Fibroblast of lung (primary cell): ENCODE measurements at regions not wholly inside any gene's neighbourhood (a gene's known extent, or its start where the extent isn't known, plus 50 kb on each side); places are given as distances from the start of the nearest gene placed in this dataset.
A peak's percentile ranks its signal among the peaks of the same experiment; 100 is the strongest.

ENCODE experiments used
- DNase-seq, 2 donors: peaks; one replicate each; pipeline versions ENCODE4 v3.0.0 to v3.0.0-alpha.2; 2010; ENCODE audit warnings: low read depth in 2 of 2
- H2AFZ ChIP-seq: 2 replicates; pipeline ENCODE4 v1.5.1; 2012; ENCODE audit warnings: low read length, control low read depth, inconsistent platforms
- H3K27ac ChIP-seq: 2 replicates; pipeline ENCODE4 v1.5.1; 2011; ENCODE audit warnings: low read length, control low read depth; ENCODE audit not compliant: insufficient read depth
- H3K27me3 ChIP-seq: 2 replicates; pipeline ENCODE4 v1.5.1; 2011; ENCODE audit warnings: mild to moderate bottlenecking, low read length; ENCODE audit not compliant: control insufficient read depth, insufficient read depth
- H3K36me3 ChIP-seq: 2 replicates; pipeline ENCODE4 v1.5.1; 2011; ENCODE audit warnings: low read length; ENCODE audit not compliant: control insufficient read depth, insufficient read depth
- H3K4me1 ChIP-seq: 2 replicates; pipeline ENCODE4 v1.5.1; 2011; ENCODE audit warnings: low read length; ENCODE audit not compliant: control insufficient read depth, insufficient read depth; ENCODE audit errors: extremely low read depth
- H3K4me2 ChIP-seq: 2 replicates; pipeline ENCODE4 v1.5.1; 2011; ENCODE audit warnings: low read length, control low read depth; ENCODE audit not compliant: insufficient read depth; ENCODE audit errors: extremely low read depth
- H3K4me3 ChIP-seq, 4 experiments: fragments of 200-600 bp in 1 of 4; sonication (generic) in 1 of 4; replicated peaks in 1 of 4; 2 replicates each; pipeline ENCODE4 v1.5.1; 2011 to 2016; ENCODE audit warnings: low read length in 4 of 4, low read depth in 3 of 4, mild to moderate bottlenecking in 3 of 4, control low read depth in 2 of 4, inconsistent platforms in 1 of 4, mixed read lengths in 1 of 4; ENCODE audit not compliant: insufficient read depth in 1 of 4; ENCODE audit errors: control extremely low read depth in 1 of 4
- H3K79me2 ChIP-seq: 2 replicates; pipeline ENCODE4 v1.5.1; 2012; ENCODE audit warnings: mild to moderate bottlenecking, low read length, inconsistent platforms; ENCODE audit not compliant: control insufficient read depth, insufficient read depth
- H3K9ac ChIP-seq: 2 replicates; pipeline ENCODE4 v1.5.1; 2011; ENCODE audit warnings: mild to moderate bottlenecking, low read length, control low read depth; ENCODE audit not compliant: insufficient read depth
- H3K9me3 ChIP-seq: 2 replicates; pipeline ENCODE4 v1.5.1; 2012; ENCODE audit warnings: low read depth, low read length; ENCODE audit not compliant: control insufficient read depth, insufficient read depth
- H4K20me1 ChIP-seq: 2 replicates; pipeline ENCODE4 v1.5.1; 2011; ENCODE audit warnings: low read length; ENCODE audit not compliant: control insufficient read depth, insufficient read depth; ENCODE audit errors: extremely low read depth
- CTCF ChIP-seq, 2 donors: IDR thresholded peaks in 1 of 2; conservative IDR thresholded peaks in 1 of 2; 1 replicate in 1 of 2; 2 replicates in 1 of 2; pipeline ENCODE4 v1.5.1; 2011 to 2012; ENCODE audit warnings: low read length in 2 of 2, control low read depth in 1 of 2, inconsistent platforms in 1 of 2, low read depth in 1 of 2, mild to moderate bottlenecking in 1 of 2
- EZH2 ChIP-seq: IDR thresholded peaks from 2 replicates; pipeline ENCODE4 v1.5.1; 2012; ENCODE audit warnings: low read length, control low read depth, mild to moderate bottlenecking; ENCODE audit errors: missing control alignments

- H3K79me2 ChIP-seq: no peaks in the 10 kb centered on the region
- H3K4me1 ChIP-seq: no peaks in the 10 kb centered on the region
- no peak overlapping the region for H3K27ac ChIP-seq
- no peak overlapping the region for H3K4me2 ChIP-seq
- no peaks in the 10 kb centered on the region for H4K20me1 ChIP-seq
- DNase-seq: peak in 1 of 2 donors; percentile 0
- no peaks in the 10 kb centered on the region for H3K36me3 ChIP-seq
- H3K27me3 ChIP-seq: no peaks in the 10 kb centered on the region
- H3K9me3 ChIP-seq: no peaks in the 10 kb centered on the region
- H2AFZ ChIP-seq: no peak overlapping the region
- TF ChIP-seq CTCF (conservative IDR thresholded peaks at IDR 0.05 in 1 of 2, IDR thresholded peaks at IDR 0.05 in 1 of 2; ENCODE audit: low read depth in 1 of 2, low read length in 2 of 2) (peak in 1 of 2 donors; percentile 51), EZH2 (no peak)
- H3K4me3 ChIP-seq: no peak overlapping the region
- no peak overlapping the region for H3K9ac ChIP-seq
Measured at GRCh38 chr6:50655848-50656453, 57.4 kb upstream of the TFAP2D start.

GRCh38 chr6:50657513-50657912 is 55.8 kb upstream of the TFAP2D start:
- Histone ChIP-seq H3K9me3 (no peaks in the 10 kb centered on the region), H3K4me2 (no peak overlapping the region), H3K4me1 (no peaks in the 10 kb centered on the region), H3K4me3 (no peak overlapping the region), H3K36me3 (no peaks in the 10 kb centered on the region), H2AFZ (no peak overlapping the region), H3K79me2 (no peaks in the 10 kb centered on the region), H3K27me3 (no peaks in the 10 kb centered on the region), H3K9ac (no peak overlapping the region), H3K27ac (no peak overlapping the region), H4K20me1 (no peaks in the 10 kb centered on the region)
- no peak for DNase-seq
- TF ChIP-seq EZH2: no peak
- TF ChIP-seq CTCF (conservative IDR thresholded peaks at IDR 0.05 in 1 of 2, IDR thresholded peaks at IDR 0.05 in 1 of 2; ENCODE audit: low read depth in 1 of 2, low read length in 2 of 2): no peak

GRCh38 chr6:50658561-50658960 is 54.8 kb upstream of the TFAP2D start:
- no peak overlapping the region for H3K9ac ChIP-seq
- H3K27ac ChIP-seq: no peak overlapping the region
- H3K4me1 ChIP-seq: no peaks in the 10 kb centered on the region
- H3K4me3 ChIP-seq: no peak overlapping the region
- no peak overlapping the region for H2AFZ ChIP-seq
- no peaks in the 10 kb centered on the region for H3K27me3 ChIP-seq
- no peaks in the 10 kb centered on the region for H4K20me1 ChIP-seq
- no peak overlapping the region for H3K4me2 ChIP-seq
- H3K79me2 ChIP-seq: no peaks in the 10 kb centered on the region
- TF ChIP-seq CTCF (conservative IDR thresholded peaks at IDR 0.05 in 1 of 2, IDR thresholded peaks at IDR 0.05 in 1 of 2; ENCODE audit: low read depth in 1 of 2, low read length in 2 of 2) (no peak), EZH2 (no peak)
- H3K9me3 ChIP-seq: no peaks in the 10 kb centered on the region
- H3K36me3 ChIP-seq: no peaks in the 10 kb centered on the region
- no peak for DNase-seq
